ENCODE measurements at regions not wholly inside any gene's neighbourhood (a gene's known extent, or its start where the extent isn't known, plus 50 kb on each side); places are given as distances from the start of the nearest gene placed in this dataset.

- no peak for TF ChIP-seq CTCF (conservative IDR thresholded peaks at IDR 0.05; ENCODE audit: low read length)
- TF ChIP-seq EZH2phosphoT487 (IDR thresholded peaks at IDR 0.05; ENCODE audit: borderline replicate concordance): no peak
Observed at GRCh38 chr7:84502239-84502638, 307.6 kb upstream of the SEMA3A start.

Measured in Loucy (cell line).